SKM-1 (cell line): ENCODE measurements at regions not wholly inside any gene's neighbourhood (a gene's known extent, or its start where the extent isn't known, plus 50 kb on each side); places are given as distances from the start of the nearest gene placed in this dataset.
A peak's percentile ranks its signal among the peaks of the same experiment; 100 is the strongest.

Experiments used
- DNase-seq: peaks from one replicate; lab custom pipeline; 2025; ENCODE audit not compliant: unreplicated experiment; lab: John Stamatoyannopoulos, UW

DNA sequence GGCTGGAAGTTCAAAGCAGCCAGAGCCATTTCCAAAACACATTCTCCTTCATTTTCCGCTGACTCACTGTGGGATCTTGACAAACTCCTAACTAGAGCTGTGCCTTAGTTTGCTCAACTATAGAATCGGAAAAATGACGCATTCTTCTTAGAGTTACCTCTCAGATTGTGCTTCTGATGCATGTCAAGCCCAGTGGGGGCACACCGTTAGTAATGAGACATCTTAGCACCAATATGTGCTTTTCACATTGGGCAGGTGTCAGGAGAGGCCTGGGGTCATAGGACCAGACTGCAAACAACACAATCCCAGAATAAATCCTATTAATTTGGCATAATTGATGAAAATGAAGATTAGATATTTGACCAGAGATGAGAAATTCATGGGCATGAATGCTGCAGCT is 71.3 kb upstream of the UBE3A start:
- no peak for DNase-seq

- no peak for DNase-seq
Measured at GRCh38 chr15:25509703-25510102, 70.9 kb upstream of the UBE3A start.

- DNase-seq = peak; percentile 6
Measured at GRCh38 chr15:25508369-25509002, 69.7 kb upstream of the UBE3A start.

GRCh38 chr15:25504307-25504706 is 65.5 kb upstream of the UBE3A start:
- no peak for DNase-seq

DNA sequence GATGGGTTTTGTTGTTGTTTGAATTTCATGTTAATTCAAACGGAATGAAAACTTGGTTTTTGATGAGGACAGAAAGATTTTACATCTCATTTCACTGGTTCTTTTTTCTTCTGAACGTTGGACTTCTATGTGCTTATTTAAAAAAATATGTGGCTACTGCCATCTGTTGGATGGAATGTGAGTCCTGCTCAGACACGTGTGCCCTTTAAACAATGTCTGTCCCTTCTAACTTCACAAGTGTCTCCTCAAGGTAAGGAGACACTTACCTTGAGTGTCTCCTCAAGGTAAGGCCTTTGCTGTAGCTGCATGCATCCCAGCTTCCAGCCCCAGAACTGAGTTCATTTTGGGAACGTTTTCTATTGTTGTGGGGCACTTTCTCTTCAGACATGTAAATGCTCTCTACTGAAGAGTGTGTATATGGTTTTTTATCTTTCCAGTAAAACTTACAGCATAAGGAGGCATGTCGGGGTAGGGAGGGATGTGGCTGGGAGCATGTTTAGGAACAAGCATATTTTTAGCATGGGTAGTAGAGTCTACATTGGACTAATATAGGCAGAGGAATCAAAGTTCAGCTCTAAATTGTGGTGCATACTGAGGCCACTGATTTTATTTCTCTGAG is 63.1 kb upstream of the UBE3A start:
- peak; percentile 10 for DNase-seq

- DNase-seq = no peak
Measured at GRCh38 chr15:25498835-25499234, 60.0 kb upstream of the UBE3A start.

GRCh38 chr15:25497934-25498333 is 59.1 kb upstream of the UBE3A start:
- no peak for DNase-seq

GRCh38 chr15:25493823-25494526 is 55.2 kb upstream of the UBE3A start:
- no peak for DNase-seq

DNA sequence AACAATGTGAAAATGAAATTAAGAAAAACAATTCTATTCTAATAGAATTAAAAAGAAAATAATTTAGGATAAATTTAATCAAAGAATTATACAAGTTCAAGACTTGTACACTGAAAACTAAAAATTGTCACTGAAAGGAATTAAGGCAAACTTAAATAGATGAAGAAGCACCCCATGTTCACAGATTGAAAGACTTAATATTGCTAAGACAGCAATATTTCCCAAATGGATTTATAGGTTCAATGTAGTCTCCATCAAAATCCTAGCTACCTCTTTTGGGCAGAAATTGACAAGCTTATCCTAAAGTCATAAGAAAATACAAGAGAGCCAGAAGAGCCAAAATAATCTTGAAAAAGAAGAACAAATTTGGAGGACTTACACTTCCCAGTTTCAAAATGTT is 53.5 kb upstream of the UBE3A start:
- no peak for DNase-seq
